HG02870 (cell line): ENCODE measurements at regions not wholly inside any gene's neighbourhood (a gene's known extent, or its start where the extent isn't known, plus 50 kb on each side); places are given as distances from the start of the nearest gene placed in this dataset.

Experiments
- ATAC-seq: cut with Tn5 transposase; IDR thresholded peaks from one replicate; pipeline ENCODE4 v1.9.1; 2021; ENCODE audit warnings: mild to moderate bottlenecking, moderate library complexity; ENCODE audit not compliant: unreplicated experiment

GRCh38 chr6:93083337-93084230, 335.8 kb downstream of the EPHA7 start:
- ATAC-seq, result no peak

- ATAC-seq, result no peak
Observed at GRCh38 chr6:93081901-93082300, 337.5 kb downstream of the EPHA7 start.

- no peak for ATAC-seq
Observed at GRCh38 chr6:93079061-93079460, 340.3 kb downstream of the EPHA7 start.

- ATAC-seq, result no peak
Observed at GRCh38 chr6:93073811-93074210, 345.5 kb downstream of the EPHA7 start.

GRCh38 chr6:93069856-93070255, 349.5 kb downstream of the EPHA7 start:
- ATAC-seq, result no peak

GRCh38 chr6:93059911-93060310, 359.4 kb downstream of the EPHA7 start:
- ATAC-seq, result no peak

- no peak for ATAC-seq
Observed at GRCh38 chr6:93057584-93057983, 361.8 kb downstream of the EPHA7 start.

GRCh38 chr6:93048381-93048780, 371.0 kb downstream of the EPHA7 start:
- ATAC-seq, result no peak

GRCh38 chr6:93047033-93047432, 372.3 kb downstream of the EPHA7 start:
- no peak for ATAC-seq

- ATAC-seq, result no peak
Observed at GRCh38 chr6:93045156-93045555, 374.2 kb downstream of the EPHA7 start.

GRCh38 chr6:93040375-93040774, 379.0 kb downstream of the EPHA7 start:
- no peak for ATAC-seq

GRCh38 chr6:93036835-93037234, 382.5 kb downstream of the EPHA7 start:
- ATAC-seq, result no peak

GRCh38 chr6:93035756-93036155, 383.6 kb downstream of the EPHA7 start:
- no peak for ATAC-seq

GRCh38 chr6:93021235-93021915, 398.0 kb downstream of the EPHA7 start:
- ATAC-seq, result no peak

GRCh38 chr6:93017626-93018025, 401.7 kb downstream of the EPHA7 start:
- ATAC-seq, result no peak

- ATAC-seq, result no peak
Observed at GRCh38 chr6:93017213-93017612, 402.1 kb downstream of the EPHA7 start.

GRCh38 chr6:93013054-93013453, 406.3 kb downstream of the EPHA7 start:
- ATAC-seq, result no peak

- ATAC-seq, result no peak
Observed at GRCh38 chr6:93008375-93008774, 411.0 kb downstream of the EPHA7 start.

- no peak for ATAC-seq
Observed at GRCh38 chr6:92989656-92990055, 429.7 kb downstream of the EPHA7 start.

- no peak for ATAC-seq
Observed at GRCh38 chr6:92979281-92979680, 440.1 kb downstream of the EPHA7 start.

- no peak for ATAC-seq
Observed at GRCh38 chr6:92977018-92977417, 442.3 kb downstream of the EPHA7 start.

GRCh38 chr6:92967362-92967761, 452.0 kb downstream of the EPHA7 start:
- no peak for ATAC-seq
